Gastroesophageal sphincter (tissue), 4 donors: ENCODE measurements at regions not wholly inside any gene's neighbourhood (a gene's known extent, or its start where the extent isn't known, plus 50 kb on each side); places are given as distances from the start of the nearest gene placed in this dataset.

Source experiments
- ATAC-seq: fragments of 150-250 bp; one replicate; pipeline ENCODE4 v1.9.1; 2016; ENCODE audit warnings: mild to moderate bottlenecking, moderate library complexity
- H3K27ac ChIP-seq, 4 donors: fragments of 200-600 bp; sonication (generic) in 3 of 4; 1 replicate in 3 of 4; 2 replicates in 1 of 4; pipeline ENCODE4 v1.5.1; 2016 to 2019
- H3K27me3 ChIP-seq: fragments of 200-600 bp; sonication (generic); one replicate; pipeline ENCODE4 v1.5.1; 2019
- H3K36me3 ChIP-seq, 2 donors: fragments of 200-600 bp; sonication (generic); one replicate each; pipeline ENCODE4 v1.5.1; 2019; ENCODE audit warnings: control low read depth in 1 of 2
- H3K4me1 ChIP-seq, 3 donors: fragments of 200-600 bp; sonication (generic); 1 replicate in 2 of 3; 2 replicates in 1 of 3; pipeline ENCODE4 v1.5.1; 2016 to 2019; ENCODE audit warnings: control low read depth in 2 of 3
- H3K4me3 ChIP-seq, 2 donors: fragments of 200-600 bp; sonication (generic); one replicate each; pipeline ENCODE4 v1.5.1; 2019; ENCODE audit warnings: mild to moderate bottlenecking in 1 of 2, moderate library complexity in 1 of 2
- H3K9me3 ChIP-seq, 3 donors: fragments of 200-600 bp; sonication (generic); one replicate each; pipeline ENCODE4 v1.5.1; 2017 to 2019; ENCODE audit warnings: control low read depth in 2 of 3
- EP300 ChIP-seq: sonication (generic); formaldehyde crosslinking; IDR thresholded peaks from one replicate; pipeline ENCODE4 v1.6.1; 2017; ENCODE audit warnings: antibody characterized with exemption, mild to moderate bottlenecking
- POLR2A ChIP-seq, 2 donors: fragments of 450-650 bp; IDR thresholded peaks; one replicate each; pipeline ENCODE4 v1.6.1; 2017; ENCODE audit warnings: antibody characterized with exemption in 2 of 2, mild to moderate bottlenecking in 2 of 2, moderate library complexity in 1 of 2
- POLR2AphosphoS5 ChIP-seq: sonication (generic); formaldehyde crosslinking; IDR thresholded peaks from one replicate; pipeline ENCODE4 v1.6.1; 2017; ENCODE audit warnings: antibody characterized with exemption
- WGBS, 2 donors: methylation state at CpG; one replicate each; pipeline ENCODE4 v1.1.5; 2018; ENCODE audit warnings: low coverage in 1 of 2; 5-methylcytosine and 5-hydroxymethylcytosine counted together
- TF ChIP-seq, protein P1 (sequence below), 4 experiments: fragments of 200-600 bp in 2 of 4; fragments of 450-650 bp in 2 of 4; sonication (generic) in 1 of 4; IDR thresholded peaks; one replicate each; pipeline ENCODE4 v1.5.1; 2017 to 2019; ENCODE audit warnings: antibody characterized with exemption in 4 of 4, mild to moderate bottlenecking in 2 of 4, moderate library complexity in 2 of 4

DNA sequence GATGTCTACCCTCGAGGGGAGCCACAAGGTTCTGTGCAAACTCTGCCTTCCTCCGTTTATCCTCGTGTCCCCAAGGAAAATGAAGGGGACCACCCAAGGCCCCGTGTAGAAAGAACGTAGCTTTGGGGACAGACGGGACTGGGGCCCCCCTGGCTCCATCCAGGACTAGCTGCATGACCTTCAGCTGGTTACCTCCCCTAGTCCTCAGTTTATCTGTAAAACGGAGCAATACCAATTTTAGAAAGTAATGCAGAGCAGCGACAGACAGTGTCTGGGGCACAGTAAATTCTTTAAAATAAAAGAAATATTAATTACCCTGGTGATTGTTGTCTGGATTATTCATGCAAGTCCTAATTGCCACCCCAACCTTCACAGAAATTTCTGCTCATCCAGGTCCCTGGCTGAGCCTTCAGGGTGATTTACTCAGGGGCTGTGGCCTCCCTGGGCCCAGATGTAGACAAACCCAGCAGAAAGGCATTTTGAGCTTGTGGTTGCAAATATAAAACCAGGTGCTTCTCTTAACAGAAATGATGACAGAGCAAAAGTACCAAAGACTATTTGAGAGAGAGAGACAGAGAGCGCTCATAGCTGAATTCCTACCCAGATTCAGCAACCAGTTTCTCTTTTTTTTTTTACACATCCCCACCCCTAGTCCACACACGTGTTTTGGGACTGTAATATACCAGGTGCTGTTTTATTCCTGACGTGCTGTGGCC lies 155.1 kb upstream of the SMIM23 start:
- no peak for TF ChIP-seq POLR2AphosphoS5
- TF ChIP-seq, protein P1, sequence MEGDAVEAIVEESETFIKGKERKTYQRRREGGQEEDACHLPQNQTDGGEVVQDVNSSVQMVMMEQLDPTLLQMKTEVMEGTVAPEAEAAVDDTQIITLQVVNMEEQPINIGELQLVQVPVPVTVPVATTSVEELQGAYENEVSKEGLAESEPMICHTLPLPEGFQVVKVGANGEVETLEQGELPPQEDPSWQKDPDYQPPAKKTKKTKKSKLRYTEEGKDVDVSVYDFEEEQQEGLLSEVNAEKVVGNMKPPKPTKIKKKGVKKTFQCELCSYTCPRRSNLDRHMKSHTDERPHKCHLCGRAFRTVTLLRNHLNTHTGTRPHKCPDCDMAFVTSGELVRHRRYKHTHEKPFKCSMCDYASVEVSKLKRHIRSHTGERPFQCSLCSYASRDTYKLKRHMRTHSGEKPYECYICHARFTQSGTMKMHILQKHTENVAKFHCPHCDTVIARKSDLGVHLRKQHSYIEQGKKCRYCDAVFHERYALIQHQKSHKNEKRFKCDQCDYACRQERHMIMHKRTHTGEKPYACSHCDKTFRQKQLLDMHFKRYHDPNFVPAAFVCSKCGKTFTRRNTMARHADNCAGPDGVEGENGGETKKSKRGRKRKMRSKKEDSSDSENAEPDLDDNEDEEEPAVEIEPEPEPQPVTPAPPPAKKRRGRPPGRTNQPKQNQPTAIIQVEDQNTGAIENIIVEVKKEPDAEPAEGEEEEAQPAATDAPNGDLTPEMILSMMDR (IDR thresholded peaks at IDR 0.05): no peak
- 61 to 90% methylated on average over 3 to 8 of the region's 11 CpGs for WGBS, 2 donors
- no peaks in the 10 kb centered on the region for H3K9me3 ChIP-seq
- peaks cover 0 to 14% (median 0%) of the 10 kb centered on the region in 3 donors for H3K4me1 ChIP-seq
- H3K27ac ChIP-seq: no peak overlapping the region
- peaks cover 62% of the 10 kb centered on the region for H3K27me3 ChIP-seq
- H3K36me3 ChIP-seq: no peaks in the 10 kb centered on the region
- ATAC-seq: no peak
- no peak overlapping the region for H3K4me3 ChIP-seq

DNA sequence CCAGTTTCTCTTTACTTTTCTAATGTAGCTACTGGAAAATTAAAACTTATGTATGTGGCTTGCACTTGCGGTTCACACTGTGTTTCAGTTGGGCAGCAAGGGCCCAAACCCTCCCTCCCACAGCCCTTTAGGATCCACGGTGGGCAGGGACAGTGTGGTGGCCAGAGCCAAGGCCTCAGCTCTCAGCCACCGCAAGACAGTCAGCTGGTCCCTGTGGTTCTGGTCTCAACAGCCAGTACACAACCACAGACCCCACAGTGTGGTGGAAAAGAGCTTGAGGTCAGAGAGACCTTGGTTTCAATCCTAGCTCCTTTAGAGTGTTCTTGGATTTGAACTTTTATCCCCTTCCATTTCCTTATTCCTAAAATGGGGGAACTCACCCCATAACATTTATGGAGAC lies 153.0 kb upstream of the SMIM23 start:
- WGBS, 2 donors: 68 to 100% methylated on average over 1 to 3 of the region's 3 CpGs
- no peaks in the 10 kb centered on the region for H3K9me3 ChIP-seq
- H3K4me1 ChIP-seq: peaks cover 0 to 14% (median 0%) of the 10 kb centered on the region in 3 donors
- ATAC-seq: no peak
- no peak for TF ChIP-seq POLR2A (IDR thresholded peaks at IDR 0.05)
- TF ChIP-seq POLR2AphosphoS5: no peak
- no peak for TF ChIP-seq EP300
- TF ChIP-seq, protein P1 (IDR thresholded peaks at IDR 0.05): no peak
- H3K27ac ChIP-seq: no peak overlapping the region
- peaks cover 73% of the 10 kb centered on the region for H3K27me3 ChIP-seq
- no peaks in the 10 kb centered on the region for H3K36me3 ChIP-seq
- no peak overlapping the region for H3K4me3 ChIP-seq

DNA sequence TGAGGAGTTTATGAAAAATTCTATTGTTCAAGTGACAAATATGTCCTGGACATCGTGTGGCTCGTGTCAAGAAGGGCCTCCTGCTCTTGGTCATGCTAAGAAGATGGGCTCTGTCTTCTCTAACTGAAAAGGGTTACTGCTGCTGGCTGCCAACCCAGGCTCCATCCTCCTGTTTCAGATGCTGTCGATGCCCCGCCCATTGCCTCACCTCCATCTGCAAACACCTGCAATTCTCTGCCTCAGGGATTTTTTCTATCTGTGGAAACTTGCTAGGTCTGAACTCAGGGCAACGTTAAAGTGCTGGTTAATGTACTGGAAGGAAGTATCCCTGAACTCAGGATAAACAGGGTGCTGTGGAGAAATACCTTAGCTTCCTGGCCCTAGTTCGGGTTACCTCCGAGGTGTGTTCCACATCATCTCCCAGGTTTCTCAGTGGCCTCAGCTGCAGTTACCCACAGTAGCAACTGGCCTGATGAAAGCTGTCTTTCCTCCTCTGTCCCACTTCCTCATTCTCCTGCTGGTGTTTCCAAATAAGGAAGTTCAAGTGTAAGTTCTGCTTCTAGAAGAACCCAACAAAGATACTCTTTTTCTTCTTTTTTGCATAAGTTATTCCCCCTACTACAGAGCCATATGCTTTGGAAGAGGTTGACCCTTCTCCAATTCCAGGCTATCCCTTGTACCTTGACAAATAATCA lies 151.7 kb upstream of the SMIM23 start:
- no peaks in the 10 kb centered on the region for H3K9me3 ChIP-seq
- H3K36me3 ChIP-seq: no peaks in the 10 kb centered on the region
- whole genome bisulfite sequencing, 2 donors: 71% methylated on average over 3 to 5 of the region's 7 CpGs
- no peak overlapping the region for H3K27ac ChIP-seq
- peaks cover 63% of the 10 kb centered on the region for H3K27me3 ChIP-seq
- ATAC-seq: no peak
- TF ChIP-seq, protein P1 (IDR thresholded peaks at IDR 0.05): no peak
- no peak for TF ChIP-seq POLR2AphosphoS5
- TF ChIP-seq EP300: no peak
- no peak for TF ChIP-seq POLR2A (IDR thresholded peaks at IDR 0.05)
- H3K4me3 ChIP-seq: no peak overlapping the region
- H3K4me1 ChIP-seq: peaks cover 0 to 14% (median 0%) of the 10 kb centered on the region in 3 donors

DNA sequence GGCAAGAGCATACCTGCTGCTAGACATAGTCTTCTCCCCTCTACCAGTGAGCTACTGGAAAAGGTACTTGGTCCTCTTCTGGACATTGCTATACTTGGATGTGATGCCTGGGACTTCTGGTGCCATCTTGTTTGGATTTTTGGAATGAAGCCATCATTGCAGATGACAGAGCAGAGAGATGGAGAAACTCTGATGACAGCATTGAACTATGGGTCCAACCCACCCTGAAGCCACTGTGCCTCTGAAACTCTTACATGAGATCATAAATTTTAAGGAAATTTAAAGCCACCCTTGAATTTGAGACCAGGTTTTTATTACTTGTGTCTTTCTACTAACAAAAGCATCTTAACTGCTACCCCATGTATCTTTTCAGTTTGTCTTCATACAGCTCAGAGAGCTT lies 151.1 kb upstream of the SMIM23 start:
- no peak overlapping the region for H3K4me3 ChIP-seq
- H3K9me3 ChIP-seq: no peaks in the 10 kb centered on the region
- peaks cover 0 to 12% (median 0%) of the 10 kb centered on the region in 3 donors for H3K4me1 ChIP-seq
- no peaks in the 10 kb centered on the region for H3K36me3 ChIP-seq
- H3K27me3 ChIP-seq: peaks cover 57% of the 10 kb centered on the region
- TF ChIP-seq, protein P1 (IDR thresholded peaks at IDR 0.05): no peak
- no peak for TF ChIP-seq EP300
- TF ChIP-seq POLR2AphosphoS5: no peak
- TF ChIP-seq POLR2A (IDR thresholded peaks at IDR 0.05): no peak
- no peak for ATAC-seq
- H3K27ac ChIP-seq: no peak overlapping the region

GRCh38 chr5:171635028-171635427 lies 150.6 kb upstream of the SMIM23 start:
- H3K27me3 ChIP-seq: peaks cover 52% of the 10 kb centered on the region
- H3K27ac ChIP-seq: no peak overlapping the region
- H3K9me3 ChIP-seq: no peaks in the 10 kb centered on the region
- 90 to 100% methylated on average over 1 to 2 of the region's 2 CpGs for WGBS, 2 donors
- H3K36me3 ChIP-seq: no peaks in the 10 kb centered on the region
- no peak overlapping the region for H3K4me3 ChIP-seq
- TF ChIP-seq, protein P1 (IDR thresholded peaks at IDR 0.05): no peak
- TF ChIP-seq POLR2AphosphoS5: no peak
- TF ChIP-seq EP300: no peak
- no peak for TF ChIP-seq POLR2A (IDR thresholded peaks at IDR 0.05)
- no peak for ATAC-seq
- peaks cover 0 to 12% (median 3%) of the 10 kb centered on the region in 3 donors for H3K4me1 ChIP-seq
